IMR-90 (cell line): ENCODE measurements at regions not wholly inside any gene's neighbourhood (a gene's known extent, or its start where the extent isn't known, plus 50 kb on each side); places are given as distances from the start of the nearest gene placed in this dataset.

Experiments
- BHLHE40 ChIP-seq: fragments of 150-350 bp; IDR thresholded peaks from 2 replicates; pipeline ENCODE4 v1.6.1; 2016; ENCODE audit warnings: mild to moderate bottlenecking, low read depth, low read length
- CEBPB ChIP-seq: IDR thresholded peaks from 2 replicates; pipeline ENCODE4 v1.6.1; 2012; ENCODE audit warnings: low read depth, low read length, improper control_type of control experiment
- CHD1 ChIP-seq: IDR thresholded peaks from 2 replicates; pipeline ENCODE4 v1.6.1; 2012; ENCODE audit warnings: low read depth, low read length, improper control_type of control experiment
- FOS ChIP-seq: fragments of 150-350 bp; IDR thresholded peaks from 2 replicates; pipeline ENCODE4 v1.6.1; 2016; ENCODE audit warnings: low read depth, low read length
- MAZ ChIP-seq: IDR thresholded peaks from 2 replicates; pipeline ENCODE4 v1.6.1; 2012; ENCODE audit warnings: low read depth, mild to moderate bottlenecking, low read length, improper control_type of control experiment, moderate library complexity, borderline replicate concordance
- MXI1 ChIP-seq: IDR thresholded peaks from 2 replicates; pipeline ENCODE4 v1.6.1; 2012; ENCODE audit warnings: low read depth, mild to moderate bottlenecking, low read length, moderate library complexity, borderline replicate concordance
- POLR2A ChIP-seq: IDR thresholded peaks from 2 replicates; pipeline ENCODE4 v1.6.1; 2012; ENCODE audit warnings: mild to moderate bottlenecking, low read depth, low read length
- RAD21 ChIP-seq: IDR thresholded peaks from 2 replicates; pipeline ENCODE4 v1.6.1; 2012; ENCODE audit warnings: low read length, improper control_type of control experiment
- RCOR1 ChIP-seq: IDR thresholded peaks from 2 replicates; pipeline ENCODE4 v1.6.1; 2012; ENCODE audit warnings: mild to moderate bottlenecking, low read length, improper control_type of control experiment; ENCODE audit not compliant: insufficient replicate concordance
- RFX5 ChIP-seq: IDR thresholded peaks from 2 replicates; pipeline ENCODE4 v1.8.0; 2012; ENCODE audit warnings: low read depth, mild to moderate bottlenecking, low read length, moderate library complexity
- SMC3 ChIP-seq: fragments of 150-350 bp; IDR thresholded peaks from 2 replicates; pipeline ENCODE4 v1.6.1; 2016; ENCODE audit warnings: low read depth, mild to moderate bottlenecking, antibody characterized with exemption, low read length, moderate library complexity
- TF ChIP-seq, protein P1 (sequence below): conservative IDR thresholded peaks from 2 replicates; pipeline ENCODE4 v1.5.1; 2012; ENCODE audit warnings: mild to moderate bottlenecking, low read depth, low read length, improper control_type of control experiment
- TF ChIP-seq, protein P2 (sequence below): fragments of 150-350 bp; IDR thresholded peaks from 2 replicates; pipeline ENCODE4 v1.6.1; 2017; ENCODE audit warnings: mild to moderate bottlenecking, antibody characterized with exemption, low read length, low read depth

DNA sequence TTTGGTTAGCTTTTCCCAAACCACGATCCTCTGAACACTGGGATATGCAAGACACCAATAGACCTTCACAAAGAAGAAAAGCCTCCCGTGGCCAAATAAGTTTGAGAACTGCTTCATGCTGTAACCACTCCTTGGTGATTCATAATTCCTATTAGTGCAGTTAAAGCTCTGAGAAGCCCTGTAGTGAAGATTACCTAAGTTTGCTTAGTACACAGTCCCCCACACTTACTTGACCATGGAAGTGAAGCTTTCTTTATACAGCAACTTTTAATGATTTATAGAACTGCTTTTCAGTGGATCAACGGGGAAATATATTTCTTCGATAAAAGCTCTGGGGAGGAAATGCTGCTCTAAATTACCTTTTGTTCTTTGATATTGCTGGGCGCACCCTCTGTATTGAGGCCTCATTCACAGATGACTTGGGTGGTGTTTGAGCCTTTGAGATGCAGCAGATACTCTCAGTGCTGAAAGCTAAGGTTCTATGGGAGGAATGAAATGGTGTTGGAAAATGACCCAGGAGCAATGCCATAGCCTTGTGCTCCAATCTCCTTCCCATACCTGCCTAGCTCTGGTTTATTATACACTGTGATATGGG is 67.4 kb downstream of the CBLL2 start:
- TF ChIP-seq, protein P1, sequence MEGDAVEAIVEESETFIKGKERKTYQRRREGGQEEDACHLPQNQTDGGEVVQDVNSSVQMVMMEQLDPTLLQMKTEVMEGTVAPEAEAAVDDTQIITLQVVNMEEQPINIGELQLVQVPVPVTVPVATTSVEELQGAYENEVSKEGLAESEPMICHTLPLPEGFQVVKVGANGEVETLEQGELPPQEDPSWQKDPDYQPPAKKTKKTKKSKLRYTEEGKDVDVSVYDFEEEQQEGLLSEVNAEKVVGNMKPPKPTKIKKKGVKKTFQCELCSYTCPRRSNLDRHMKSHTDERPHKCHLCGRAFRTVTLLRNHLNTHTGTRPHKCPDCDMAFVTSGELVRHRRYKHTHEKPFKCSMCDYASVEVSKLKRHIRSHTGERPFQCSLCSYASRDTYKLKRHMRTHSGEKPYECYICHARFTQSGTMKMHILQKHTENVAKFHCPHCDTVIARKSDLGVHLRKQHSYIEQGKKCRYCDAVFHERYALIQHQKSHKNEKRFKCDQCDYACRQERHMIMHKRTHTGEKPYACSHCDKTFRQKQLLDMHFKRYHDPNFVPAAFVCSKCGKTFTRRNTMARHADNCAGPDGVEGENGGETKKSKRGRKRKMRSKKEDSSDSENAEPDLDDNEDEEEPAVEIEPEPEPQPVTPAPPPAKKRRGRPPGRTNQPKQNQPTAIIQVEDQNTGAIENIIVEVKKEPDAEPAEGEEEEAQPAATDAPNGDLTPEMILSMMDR: no peak
- TF ChIP-seq POLR2A (no peak), SMC3 (no peak), CEBPB (no peak), CHD1 (no peak), RFX5 (no peak), RAD21 (no peak), MAZ (no peak), FOS (no peak), BHLHE40 (no peak), MXI1 (no peak), RCOR1 (no peak)
- TF ChIP-seq, protein P2, sequence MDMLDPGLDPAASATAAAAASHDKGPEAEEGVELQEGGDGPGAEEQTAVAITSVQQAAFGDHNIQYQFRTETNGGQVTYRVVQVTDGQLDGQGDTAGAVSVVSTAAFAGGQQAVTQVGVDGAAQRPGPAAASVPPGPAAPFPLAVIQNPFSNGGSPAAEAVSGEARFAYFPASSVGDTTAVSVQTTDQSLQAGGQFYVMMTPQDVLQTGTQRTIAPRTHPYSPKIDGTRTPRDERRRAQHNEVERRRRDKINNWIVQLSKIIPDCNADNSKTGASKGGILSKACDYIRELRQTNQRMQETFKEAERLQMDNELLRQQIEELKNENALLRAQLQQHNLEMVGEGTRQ: no peak
